Karpas-422 (cell line): ENCODE measurements at regions not wholly inside any gene's neighbourhood (a gene's known extent, or its start where the extent isn't known, plus 50 kb on each side); places are given as distances from the start of the nearest gene placed in this dataset.

Source experiments
- DNase-seq: peaks from one replicate; pipeline ENCODE4 v3.0.0-alpha.2; 2015
- H2AFZ ChIP-seq: fragments of 200-600 bp; sonication (generic); 2 replicates; pipeline ENCODE4 v1.6.1; 2014; ENCODE audit warnings: antibody characterized with exemption, low read length, mixed read lengths
- H3K27ac ChIP-seq: fragments of 200-600 bp; sonication (generic); 2 replicates; pipeline ENCODE4 v1.5.1; 2014; ENCODE audit warnings: mild to moderate bottlenecking, low read length, moderate library complexity
- H3K27me3 ChIP-seq: fragments of 200-600 bp; sonication (generic); 2 replicates; pipeline ENCODE4 v1.6.1; 2014; ENCODE audit warnings: low read length, mixed read lengths
- H3K36me3 ChIP-seq: fragments of 200-600 bp; sonication (generic); 2 replicates; pipeline ENCODE4 v1.6.1; 2014; ENCODE audit warnings: low read length, mixed read lengths; ENCODE audit not compliant: insufficient read depth
- H3K4me1 ChIP-seq: fragments of 200-600 bp; sonication (generic); 2 replicates; pipeline ENCODE4 v1.6.1; 2014; ENCODE audit warnings: mild to moderate bottlenecking, low read length, mixed read lengths
- H3K4me2 ChIP-seq: fragments of 200-600 bp; sonication (generic); 2 replicates; pipeline ENCODE4 v1.6.1; 2014; ENCODE audit warnings: low read length, low read depth, mild to moderate bottlenecking; ENCODE audit not compliant: poor library complexity, severe bottlenecking
- H3K4me3 ChIP-seq: fragments of 200-600 bp; sonication (generic); 2 replicates; pipeline ENCODE4 v1.5.1; 2014; ENCODE audit warnings: mild to moderate bottlenecking, antibody characterized with exemption, low read length, mixed read lengths
- H3K79me2 ChIP-seq: fragments of 200-600 bp; sonication (generic); 2 replicates; pipeline ENCODE4 v1.6.1; 2014; ENCODE audit warnings: mild to moderate bottlenecking, low read length, mixed read lengths
- H3K9ac ChIP-seq: fragments of 200-600 bp; sonication (generic); 2 replicates; pipeline ENCODE4 v1.6.0; 2014; ENCODE audit warnings: low read length
- H3K9me2 ChIP-seq: fragments of 200-600 bp; sonication (generic), shearing (Covaris generic); replicated peaks from 2 replicates; pipeline ENCODE4 v1.6.0; 2014; ENCODE audit warnings: mild to moderate bottlenecking, low read length, moderate library complexity; ENCODE audit not compliant: insufficient read depth
- H3K9me3 ChIP-seq: fragments of 300-700, 200-600 bp; sonication (generic); 2 replicates; pipeline ENCODE4 v1.6.1; 2014; ENCODE audit warnings: low read length, mixed read lengths
- H4K20me1 ChIP-seq: fragments of 200-600 bp; sonication (generic); 2 replicates; pipeline ENCODE4 v1.6.1; 2014; ENCODE audit warnings: mild to moderate bottlenecking, antibody characterized with exemption, low read length, low read depth; ENCODE audit not compliant: insufficient read depth

- no peaks in the 10 kb centered on the region for H3K9me2 ChIP-seq
- H3K36me3 ChIP-seq: no peaks in the 10 kb centered on the region
- H3K4me3 ChIP-seq: no peak overlapping the region
- peaks cover 46% of the 10 kb centered on the region for H3K9me3 ChIP-seq
- H3K9ac ChIP-seq: no peak overlapping the region
- no peak overlapping the region for H3K4me2 ChIP-seq
- no peak overlapping the region for H3K27ac ChIP-seq
- H3K79me2 ChIP-seq: no peaks in the 10 kb centered on the region
- no peaks in the 10 kb centered on the region for H3K4me1 ChIP-seq
- no peak for DNase-seq
- no peaks in the 10 kb centered on the region for H4K20me1 ChIP-seq
- no peaks in the 10 kb centered on the region for H3K27me3 ChIP-seq
- no peak overlapping the region for H2AFZ ChIP-seq
These were observed 935.5 kb downstream of the ADGRL3 start for GRCh38 chr4:62135565-62136156.

- Histone ChIP-seq H3K79me2 (no peaks in the 10 kb centered on the region), H3K4me3 (no peak overlapping the region), H3K9me2 (no peaks in the 10 kb centered on the region), H3K9ac (no peak overlapping the region), H3K27me3 (no peaks in the 10 kb centered on the region), H2AFZ (no peak overlapping the region), H3K36me3 (no peaks in the 10 kb centered on the region), H3K9me3 (peaks cover 46% of the 10 kb centered on the region), H3K4me1 (no peaks in the 10 kb centered on the region), H3K27ac (no peak overlapping the region), H3K4me2 (no peak overlapping the region), H4K20me1 (no peaks in the 10 kb centered on the region)
- no peak for DNase-seq
These were observed 933.9 kb downstream of the ADGRL3 start for GRCh38 chr4:62133977-62134376.

- Histone ChIP-seq H3K36me3 (no peaks in the 10 kb centered on the region), H3K4me2 (no peak overlapping the region), H3K27ac (no peak overlapping the region), H3K79me2 (no peaks in the 10 kb centered on the region), H3K9ac (no peak overlapping the region), H3K4me1 (no peaks in the 10 kb centered on the region), H4K20me1 (no peaks in the 10 kb centered on the region), H3K9me2 (no peaks in the 10 kb centered on the region), H3K4me3 (no peak overlapping the region), H3K9me3 (peaks cover 44% of the 10 kb centered on the region), H2AFZ (no peak overlapping the region), H3K27me3 (no peaks in the 10 kb centered on the region)
- no peak for DNase-seq
These were observed 933.2 kb downstream of the ADGRL3 start for GRCh38 chr4:62133101-62133897.

GRCh38 chr4:62131049-62131448, 930.9 kb downstream of the ADGRL3 start:
- Histone ChIP-seq H3K4me3 (no peak overlapping the region), H3K4me2 (no peak overlapping the region), H3K27ac (no peak overlapping the region), H3K9ac (no peak overlapping the region), H3K79me2 (no peaks in the 10 kb centered on the region), H2AFZ (no peak overlapping the region), H3K36me3 (no peaks in the 10 kb centered on the region), H3K4me1 (no peaks in the 10 kb centered on the region), H4K20me1 (no peaks in the 10 kb centered on the region), H3K9me2 (no peaks in the 10 kb centered on the region), H3K9me3 (peaks cover 33% of the 10 kb centered on the region), H3K27me3 (no peaks in the 10 kb centered on the region)
- DNase-seq: no peak

- no peaks in the 10 kb centered on the region for H3K79me2 ChIP-seq
- H3K27me3 ChIP-seq: no peaks in the 10 kb centered on the region
- no peak overlapping the region for H2AFZ ChIP-seq
- H3K9me3 ChIP-seq: peaks cover 33% of the 10 kb centered on the region
- no peaks in the 10 kb centered on the region for H3K9me2 ChIP-seq
- no peak overlapping the region for H3K9ac ChIP-seq
- H3K36me3 ChIP-seq: no peaks in the 10 kb centered on the region
- DNase-seq: no peak
- H3K4me2 ChIP-seq: no peak overlapping the region
- no peak overlapping the region for H3K4me3 ChIP-seq
- no peaks in the 10 kb centered on the region for H4K20me1 ChIP-seq
- no peaks in the 10 kb centered on the region for H3K4me1 ChIP-seq
- H3K27ac ChIP-seq: no peak overlapping the region
These were observed 930.5 kb downstream of the ADGRL3 start for GRCh38 chr4:62130637-62131036.

GRCh38 chr4:62130230-62130629, 930.1 kb downstream of the ADGRL3 start:
- Histone ChIP-seq H3K27me3 (no peaks in the 10 kb centered on the region), H3K9ac (no peak overlapping the region), H4K20me1 (no peaks in the 10 kb centered on the region), H3K9me3 (peaks cover 33% of the 10 kb centered on the region), H3K4me2 (no peak overlapping the region), H3K4me1 (no peaks in the 10 kb centered on the region), H3K27ac (no peak overlapping the region), H3K4me3 (no peak overlapping the region), H2AFZ (no peak overlapping the region), H3K79me2 (no peaks in the 10 kb centered on the region), H3K9me2 (no peaks in the 10 kb centered on the region), H3K36me3 (no peaks in the 10 kb centered on the region)
- DNase-seq: no peak
